ENCODE measurements at regions not wholly inside any gene's neighbourhood (a gene's known extent, or its start where the extent isn't known, plus 50 kb on each side); places are given as distances from the start of the nearest gene placed in this dataset.

GRCh38 chr12:62995097-62995496, 60.1 kb upstream of the PPM1H start:
- TF ChIP-seq CTCF (conservative IDR thresholded peaks at IDR 0.05 in 1 of 2, IDR thresholded peaks at IDR 0.05 in 1 of 2; ENCODE audit: low read depth in 1 of 2, low read length in 2 of 2) (no peak), EZH2 (IDR thresholded peaks at IDR 0.05; ENCODE audit: low read length, missing control alignments) (no peak)

Measured in fibroblast of lung (primary cell).